PC-9 (cell line): ENCODE measurements at regions not wholly inside any gene's neighbourhood (a gene's known extent, or its start where the extent isn't known, plus 50 kb on each side); places are given as distances from the start of the nearest gene placed in this dataset.

Experiments used
- BruUV-seq: library from RNA; stranded (reverse); fragments of 400-500 nt; replicated peaks from 2 replicates; lab custom pipeline; 2021; lab: Mats Ljungman, UMichigan
- CTCF ChIA-PET: fragments of 300-600 bp; sonication (Branson Sonifier 250); formaldehyde crosslinking; loops from one replicate; lab custom pipeline; 2022; ENCODE audit warnings: antibody characterized with exemption; lab: Charles Lee
- POLR2A ChIA-PET: fragments of 300-600 bp; sonication (Branson Sonifier 250); formaldehyde crosslinking; loops from one replicate; lab custom pipeline; 2022; ENCODE audit warnings: antibody characterized with exemption; ENCODE audit not compliant: unreplicated experiment; lab: Charles Lee
- DNase-seq, 2 experiments: peaks; one replicate each; pipeline versions ENCODE4 v3.0.0 to v3.0.0-alpha.2; 2015 to 2022; ENCODE audit warnings: mixed read lengths in 1 of 2
- H2AFZ ChIP-seq: fragments of 200-600 bp; sonication (generic); 2 replicates; pipeline ENCODE4 v1.8.1; 2017; ENCODE audit warnings: antibody characterized with exemption
- H3F3A ChIP-seq: fragments of 200-600 bp; sonication (generic); 2 replicates; pipeline ENCODE4 v1.8.1; 2017; ENCODE audit warnings: antibody characterized with exemption, mild to moderate bottlenecking, low read depth; ENCODE audit not compliant: insufficient read depth
- H3K27ac ChIP-seq: fragments of 200-600 bp; sonication (generic); 2 replicates; pipeline ENCODE4 v1.6.1; 2016; ENCODE audit warnings: mixed run types
- H3K27me3 ChIP-seq: fragments of 200-600 bp; sonication (generic); 2 replicates; pipeline ENCODE4 v1.6.1; 2016; ENCODE audit warnings: low read depth, mixed run types; ENCODE audit not compliant: insufficient read depth
- H3K36me3 ChIP-seq: fragments of 200-600 bp; sonication (generic); 2 replicates; pipeline ENCODE4 v1.6.1; 2016; ENCODE audit warnings: low read depth, mixed run types
- H3K4me1 ChIP-seq: fragments of 200-600 bp; sonication (generic); replicated peaks from 2 replicates; pipeline ENCODE4 v1.6.1; 2016; ENCODE audit warnings: mixed run types; ENCODE audit not compliant: insufficient read depth
- H3K4me2 ChIP-seq: fragments of 200-600 bp; sonication (generic); 2 replicates; pipeline ENCODE4 v1.6.1; 2017; ENCODE audit warnings: mixed run types
- H3K4me3 ChIP-seq: fragments of 200-600 bp; sonication (generic); 2 replicates; pipeline ENCODE4 v1.6.1; 2016; ENCODE audit warnings: mixed run types
- H3K79me2 ChIP-seq: fragments of 200-600 bp; sonication (generic); 2 replicates; pipeline ENCODE4 v1.6.1; 2017; ENCODE audit warnings: low read depth, mixed run types
- H3K9me2 ChIP-seq: fragments of 200-600 bp; sonication (generic); 2 replicates; pipeline ENCODE4 v1.8.1; 2017; ENCODE audit warnings: mild to moderate bottlenecking; ENCODE audit not compliant: insufficient read depth
- H3K9me3 ChIP-seq: fragments of 200-600 bp; sonication (generic); 2 replicates; pipeline ENCODE4 v1.8.1; 2016; ENCODE audit warnings: low read depth; ENCODE audit not compliant: insufficient read depth
- H4K20me1 ChIP-seq: fragments of 200-600 bp; sonication (generic); 2 replicates; pipeline ENCODE4 v1.8.1; 2017; ENCODE audit not compliant: insufficient read depth
- EZH2 ChIP-seq: fragments of 200-600 bp; sonication (generic); IDR thresholded peaks from 2 replicates; pipeline ENCODE4 v1.8.0; 2017; ENCODE audit warnings: antibody characterized with exemption, low read depth
- intact Hi-C: fragments of 100-400 bp; cut with micrococcal nuclease; formaldehyde crosslinking; loops from one replicate; pipeline ENCODE4 v1.10.0; 2022; ENCODE audit not compliant: unreplicated experiment
- TF ChIP-seq, protein P1 (sequence below): fragments of 200-600 bp; sonication (generic); conservative IDR thresholded peaks from 2 replicates; pipeline ENCODE4 v1.6.1; 2017; ENCODE audit warnings: mixed run types, antibody characterized with exemption, mild to moderate bottlenecking, moderate library complexity

DNA sequence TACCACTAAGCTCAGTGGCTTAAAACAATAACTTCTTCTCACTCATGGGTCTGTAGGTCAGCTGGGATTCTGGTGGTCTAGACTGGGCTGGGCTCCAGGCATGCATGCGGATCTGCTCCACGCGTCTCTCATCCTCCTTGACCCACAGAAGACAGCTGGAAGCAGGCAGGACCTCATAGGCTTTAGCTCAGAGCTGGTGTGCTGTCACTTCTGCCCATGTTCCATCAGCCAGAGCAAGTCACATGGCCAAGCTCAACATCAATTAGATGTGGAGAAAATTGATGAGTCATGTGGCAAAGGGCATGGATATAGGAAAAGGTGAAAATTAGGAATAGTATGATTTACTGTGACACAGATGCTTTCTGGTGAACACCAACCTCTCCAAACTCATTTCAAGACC lies 57.4 kb upstream of the PSMF1 start:
- Histone ChIP-seq H4K20me1 (no peaks in the 10 kb centered on the region), H2AFZ (no peak overlapping the region), H3K4me1 (no peaks in the 10 kb centered on the region), H3K27ac (no peak overlapping the region), H3K27me3 (peaks cover 33% of the 10 kb centered on the region), H3F3A (no peaks in the 10 kb centered on the region), H3K4me2 (no peak overlapping the region), H3K4me3 (no peak overlapping the region), H3K79me2 (no peaks in the 10 kb centered on the region), H3K9me3 (0 out of 2 replicates have a peak, but pooled peaks cover 2% of the 10 kb centered on the region), H3K9me2 (no peaks in the 10 kb centered on the region), H3K36me3 (no peaks in the 10 kb centered on the region)
- ChIA-PET CTCF (no interaction called here), POLR2A (no interaction called here)
- no peak for DNase-seq
- intact Hi-C loops = no loop called here
- no TSS peak for BruUV-seq
- TF ChIP-seq EZH2 = no peak
- TF ChIP-seq, protein P1, sequence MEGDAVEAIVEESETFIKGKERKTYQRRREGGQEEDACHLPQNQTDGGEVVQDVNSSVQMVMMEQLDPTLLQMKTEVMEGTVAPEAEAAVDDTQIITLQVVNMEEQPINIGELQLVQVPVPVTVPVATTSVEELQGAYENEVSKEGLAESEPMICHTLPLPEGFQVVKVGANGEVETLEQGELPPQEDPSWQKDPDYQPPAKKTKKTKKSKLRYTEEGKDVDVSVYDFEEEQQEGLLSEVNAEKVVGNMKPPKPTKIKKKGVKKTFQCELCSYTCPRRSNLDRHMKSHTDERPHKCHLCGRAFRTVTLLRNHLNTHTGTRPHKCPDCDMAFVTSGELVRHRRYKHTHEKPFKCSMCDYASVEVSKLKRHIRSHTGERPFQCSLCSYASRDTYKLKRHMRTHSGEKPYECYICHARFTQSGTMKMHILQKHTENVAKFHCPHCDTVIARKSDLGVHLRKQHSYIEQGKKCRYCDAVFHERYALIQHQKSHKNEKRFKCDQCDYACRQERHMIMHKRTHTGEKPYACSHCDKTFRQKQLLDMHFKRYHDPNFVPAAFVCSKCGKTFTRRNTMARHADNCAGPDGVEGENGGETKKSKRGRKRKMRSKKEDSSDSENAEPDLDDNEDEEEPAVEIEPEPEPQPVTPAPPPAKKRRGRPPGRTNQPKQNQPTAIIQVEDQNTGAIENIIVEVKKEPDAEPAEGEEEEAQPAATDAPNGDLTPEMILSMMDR = no peak

DNA sequence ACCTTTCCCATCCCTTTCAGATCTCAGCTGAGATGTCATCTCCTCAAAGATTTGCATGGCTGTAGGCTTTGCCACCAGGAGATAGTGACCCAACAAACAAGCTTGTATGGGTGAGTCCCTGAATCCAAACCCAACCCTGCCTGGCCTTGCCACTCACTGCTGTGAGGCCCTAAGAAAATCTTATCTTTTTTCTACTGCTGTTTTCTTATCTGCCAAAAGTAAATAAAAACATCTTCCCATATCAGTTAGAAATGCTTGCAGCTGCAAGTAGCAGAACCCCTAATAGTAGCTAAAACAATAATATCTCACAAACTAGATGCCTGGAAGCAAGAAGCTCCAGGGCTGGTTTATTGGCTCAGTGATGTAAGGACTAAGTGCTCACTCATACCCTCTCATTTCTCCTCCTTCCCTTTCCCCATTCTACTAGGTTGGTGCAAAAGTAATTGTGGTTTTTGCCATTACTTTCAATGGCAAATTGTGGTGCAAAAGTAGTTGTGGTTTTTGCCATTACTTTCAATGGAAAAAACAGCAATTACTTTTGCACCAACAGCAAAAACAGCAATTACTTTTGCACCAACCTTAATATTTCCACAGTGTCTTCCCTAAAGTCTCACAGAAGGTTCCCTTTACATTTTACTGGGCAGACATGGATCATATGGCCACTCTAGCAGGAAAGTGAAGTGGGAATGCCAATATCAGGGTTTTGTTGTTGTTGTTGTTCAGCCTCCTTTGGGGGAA lies 56.7 kb upstream of the PSMF1 start:
- ChIA-PET CTCF (no interaction called here), POLR2A (interaction anchor here (0.7 kb wide), 1 partner anchor 751 kb away, joined by 7 read pairs; no protein-coding TSS in a partner anchor)
- no peak overlapping the region for H3K4me3 ChIP-seq
- no peak overlapping the region for H3K27ac ChIP-seq
- BruUV-seq = no TSS peak
- H3K79me2 ChIP-seq = no peaks in the 10 kb centered on the region
- H3K4me1 ChIP-seq = no peaks in the 10 kb centered on the region
- H2AFZ ChIP-seq = no peak overlapping the region
- intact Hi-C loops = no loop called here
- H3K9me3 ChIP-seq = 0 out of 2 replicates have a peak, but pooled peaks cover 3% of the 10 kb centered on the region
- H3K4me2 ChIP-seq = no peak overlapping the region
- H3F3A ChIP-seq = no peaks in the 10 kb centered on the region
- H3K36me3 ChIP-seq = no peaks in the 10 kb centered on the region
- DNase-seq = no peak
- no peaks in the 10 kb centered on the region for H4K20me1 ChIP-seq
- TF ChIP-seq EZH2 = no peak
- TF ChIP-seq, protein P1 = no peak
- H3K9me2 ChIP-seq = no peaks in the 10 kb centered on the region
- H3K27me3 ChIP-seq = peaks cover 26% of the 10 kb centered on the region

DNA sequence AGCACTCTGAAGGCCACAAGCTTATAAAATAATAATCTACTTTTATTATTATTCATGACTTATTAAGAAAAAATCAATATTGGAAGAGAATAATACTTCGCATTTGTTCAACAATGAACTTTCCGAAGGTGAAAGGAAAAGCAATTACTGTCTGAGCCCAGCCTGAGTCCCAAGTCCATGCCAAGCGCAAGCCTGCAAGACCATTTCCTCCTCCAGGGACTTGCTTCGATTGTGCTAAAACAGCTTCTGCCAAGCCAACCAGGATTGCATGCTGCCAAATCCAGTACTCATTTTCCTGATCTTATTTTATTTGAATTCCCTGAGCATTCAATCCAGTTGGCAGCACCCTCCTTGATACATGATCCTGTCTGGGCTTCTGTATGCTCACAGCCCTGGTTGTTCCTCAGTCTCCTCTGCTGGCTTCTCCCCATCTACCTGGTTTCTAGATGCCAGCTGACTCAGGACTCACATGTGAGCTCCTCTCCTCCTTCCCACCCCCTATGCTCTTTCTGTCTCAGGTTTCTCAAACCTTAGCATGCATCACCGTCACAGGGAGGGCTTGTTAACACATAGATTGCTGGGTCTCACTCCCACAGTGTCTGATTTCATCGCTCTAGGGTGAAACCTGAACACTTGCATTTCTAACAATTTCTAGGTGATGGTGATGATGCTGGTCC lies 55.9 kb upstream of the PSMF1 start:
- H3K4me2 ChIP-seq = no peak overlapping the region
- CTCF ChIA-PET = no interaction called here
- no peaks in the 10 kb centered on the region for H3K4me1 ChIP-seq
- no TSS peak for BruUV-seq
- H3K79me2 ChIP-seq = no peaks in the 10 kb centered on the region
- no peaks in the 10 kb centered on the region for H4K20me1 ChIP-seq
- no peaks in the 10 kb centered on the region for H3K36me3 ChIP-seq
- no peak overlapping the region for H2AFZ ChIP-seq
- H3K4me3 ChIP-seq = no peak overlapping the region
- H3K9me3 ChIP-seq = 0 out of 2 replicates have a peak, but pooled peaks cover 3% of the 10 kb centered on the region
- H3K9me2 ChIP-seq = no peaks in the 10 kb centered on the region
- no peak for DNase-seq
- no peak overlapping the region for H3K27ac ChIP-seq
- peaks cover 24% of the 10 kb centered on the region for H3K27me3 ChIP-seq
- POLR2A ChIA-PET = interaction anchor here (0.7 kb wide), 1 partner anchor 750 kb away, joined by 7 read pairs; no protein-coding TSS in a partner anchor
- no peaks in the 10 kb centered on the region for H3F3A ChIP-seq
- TF ChIP-seq EZH2 = no peak
- TF ChIP-seq, protein P1 = no peak
- intact Hi-C loops = no loop called here
